MCF 10A (cell line): ENCODE measurements at regions not wholly inside any gene's neighbourhood (a gene's known extent, or its start where the extent isn't known, plus 50 kb on each side); places are given as distances from the start of the nearest gene placed in this dataset.

Experiments
- BruUV-seq: library from RNA; stranded (reverse); fragments of 400-500 nt; replicated peaks from 2 replicates; lab custom pipeline; 2021; lab: Mats Ljungman, UMichigan
- CTCF ChIA-PET: fragments of 300-600 bp; sonication (Branson Sonifier 250); formaldehyde crosslinking; extraction: SDS; loops from one replicate; lab custom pipeline; 2021; ENCODE audit warnings: antibody characterized with exemption, inconsistent platforms; lab: Yijun Ruan, JAX
- POLR2A ChIA-PET: fragments of 300-600, 350-650 bp; sonication (Branson Sonifier 250); formaldehyde crosslinking; extraction: SDS; loops from one replicate; lab custom pipeline; 2020; ENCODE audit warnings: antibody characterized with exemption, inconsistent platforms; lab: Yijun Ruan, JAX
- DNase-seq: peaks from one replicate; pipeline ENCODE4 v3.0.0-alpha.2; 2018; ENCODE audit not compliant: unreplicated experiment
- H3K27ac Mint-ChIP-seq: one replicate; pipeline ENCODE4 v1.8.0; 2022; ENCODE audit warnings: mild to moderate bottlenecking, low read depth, mixed read lengths; ENCODE audit not compliant: unreplicated experiment
- H3K27me3 Mint-ChIP-seq: one replicate; pipeline ENCODE4 v1.8.0; 2022; ENCODE audit warnings: mixed read lengths; ENCODE audit not compliant: insufficient read depth, unreplicated experiment
- H3K36me3 Mint-ChIP-seq: one replicate; pipeline ENCODE4 v1.8.0; 2022; ENCODE audit warnings: mild to moderate bottlenecking, moderate library complexity, mixed read lengths; ENCODE audit not compliant: insufficient read depth, unreplicated experiment
- H3K4me1 Mint-ChIP-seq: one replicate; pipeline ENCODE4 v1.8.0; 2022; ENCODE audit warnings: mixed read lengths; ENCODE audit not compliant: insufficient read depth, unreplicated experiment
- H3K4me3 Mint-ChIP-seq: one replicate; pipeline ENCODE4 v1.8.0; 2022; ENCODE audit warnings: mild to moderate bottlenecking, moderate library complexity, mixed read lengths; ENCODE audit not compliant: unreplicated experiment
- H3K9me3 Mint-ChIP-seq: one replicate; pipeline ENCODE4 v1.8.0; 2022; ENCODE audit warnings: mixed read lengths; ENCODE audit not compliant: unreplicated experiment
- intact Hi-C: fragments of 100-400 bp; cut with micrococcal nuclease; formaldehyde crosslinking; loops from 2 replicates; pipeline ENCODE4 v1.14.1; 2022
- TF ChIP-seq, protein P1 (sequence below): fragments of 200-600 bp; IDR thresholded peaks from one replicate; pipeline ENCODE4 v1.8.0; 2022; ENCODE audit warnings: antibody characterized with exemption, mild to moderate bottlenecking; ENCODE audit not compliant: unreplicated experiment

DNA sequence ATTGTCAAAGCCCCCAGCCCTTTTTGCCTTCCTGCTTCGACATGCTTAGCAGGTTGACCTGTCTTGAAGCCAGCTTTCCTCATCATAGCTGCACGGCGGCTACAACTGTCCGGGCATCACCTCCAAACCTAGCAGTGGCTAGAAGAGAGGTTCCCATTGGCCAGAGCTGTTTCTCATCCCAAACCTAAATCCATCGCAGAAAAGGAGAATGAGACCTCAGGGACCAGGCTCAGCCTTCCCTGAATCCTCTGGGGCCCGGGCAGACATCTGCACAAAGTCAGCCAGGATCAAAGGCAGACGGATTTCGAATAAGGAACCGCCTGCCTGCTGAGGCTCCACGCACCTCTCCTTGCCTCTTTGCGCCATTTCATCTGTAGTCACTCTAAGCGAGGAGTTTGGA, 101.7 kb upstream of the SLC66A3 start:
- Mint-ChIP-seq H3K9me3 (no peaks in the 10 kb centered on the region), H3K4me3 (no peak overlapping the region), H3K27ac (no peak overlapping the region), H3K4me1 (no peaks in the 10 kb centered on the region), H3K36me3 (no peaks in the 10 kb centered on the region), H3K27me3 (peaks cover 58% of the 10 kb centered on the region)
- no TSS peak for BruUV-seq
- ChIA-PET POLR2A (no interaction called here), CTCF (interaction anchor here (0.6 to 0.7 kb wide), 2 partner anchors 186 to 314 kb away, joined by 3 read pairs; no protein-coding TSS in a partner anchor)
- no peak for DNase-seq
- TF ChIP-seq, protein P1, sequence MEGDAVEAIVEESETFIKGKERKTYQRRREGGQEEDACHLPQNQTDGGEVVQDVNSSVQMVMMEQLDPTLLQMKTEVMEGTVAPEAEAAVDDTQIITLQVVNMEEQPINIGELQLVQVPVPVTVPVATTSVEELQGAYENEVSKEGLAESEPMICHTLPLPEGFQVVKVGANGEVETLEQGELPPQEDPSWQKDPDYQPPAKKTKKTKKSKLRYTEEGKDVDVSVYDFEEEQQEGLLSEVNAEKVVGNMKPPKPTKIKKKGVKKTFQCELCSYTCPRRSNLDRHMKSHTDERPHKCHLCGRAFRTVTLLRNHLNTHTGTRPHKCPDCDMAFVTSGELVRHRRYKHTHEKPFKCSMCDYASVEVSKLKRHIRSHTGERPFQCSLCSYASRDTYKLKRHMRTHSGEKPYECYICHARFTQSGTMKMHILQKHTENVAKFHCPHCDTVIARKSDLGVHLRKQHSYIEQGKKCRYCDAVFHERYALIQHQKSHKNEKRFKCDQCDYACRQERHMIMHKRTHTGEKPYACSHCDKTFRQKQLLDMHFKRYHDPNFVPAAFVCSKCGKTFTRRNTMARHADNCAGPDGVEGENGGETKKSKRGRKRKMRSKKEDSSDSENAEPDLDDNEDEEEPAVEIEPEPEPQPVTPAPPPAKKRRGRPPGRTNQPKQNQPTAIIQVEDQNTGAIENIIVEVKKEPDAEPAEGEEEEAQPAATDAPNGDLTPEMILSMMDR, result no peak
- intact Hi-C loops, result no loop called here

DNA sequence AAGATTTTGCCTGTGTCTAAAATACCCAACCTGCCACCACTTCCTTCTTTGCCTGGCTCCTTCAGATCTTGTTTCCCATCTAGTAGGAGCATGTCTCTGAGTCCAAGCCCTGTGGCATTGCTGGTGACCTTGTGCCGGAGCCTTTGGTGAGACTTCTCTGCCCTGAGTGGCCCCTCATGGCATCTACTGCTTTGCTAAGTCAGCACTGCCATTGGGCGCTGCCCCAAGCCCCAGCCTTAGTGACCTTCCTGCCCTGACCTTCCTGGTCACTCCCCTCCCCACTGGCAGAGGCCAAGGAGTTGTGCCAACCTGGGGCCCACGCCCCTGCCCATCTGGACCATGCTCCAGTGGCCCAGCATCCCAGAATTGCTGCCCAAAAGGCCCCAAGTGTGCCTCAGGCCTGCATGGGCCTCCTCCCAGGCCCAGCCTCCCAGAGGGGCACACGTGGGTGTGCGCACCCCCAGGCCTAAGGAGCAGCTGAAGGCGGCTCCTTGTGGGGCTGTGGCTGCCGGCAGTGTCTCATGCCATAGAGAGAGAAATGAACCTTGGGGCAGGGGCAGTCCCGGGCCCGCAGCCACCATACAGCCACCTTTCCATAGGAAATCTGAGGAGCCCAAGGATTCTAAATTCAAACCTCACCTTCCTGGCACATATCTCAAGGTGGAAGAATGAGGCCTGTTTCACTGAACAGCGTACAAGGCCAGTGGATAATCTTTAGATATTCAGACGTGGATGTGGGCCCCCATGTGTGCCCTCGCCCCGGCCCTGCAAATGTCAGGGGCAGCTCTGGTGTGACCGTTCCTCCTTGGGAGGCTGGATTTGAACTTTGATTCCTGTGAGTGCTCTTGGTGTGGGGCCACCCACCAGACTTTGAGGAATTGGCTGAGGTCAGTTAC, 100.2 kb upstream of the SLC66A3 start:
- CTCF ChIA-PET, result interaction anchor here (1.4 kb wide), 1 partner anchor 219 kb away, joined by 6 read pairs; no protein-coding TSS in a partner anchor
- BruUV-seq, result no TSS peak
- Mint-ChIP-seq H3K27ac (no peak overlapping the region), H3K9me3 (no peaks in the 10 kb centered on the region), H3K4me1 (no peaks in the 10 kb centered on the region), H3K36me3 (no peaks in the 10 kb centered on the region), H3K27me3 (peaks cover 59% of the 10 kb centered on the region), H3K4me3 (no peak overlapping the region)
- intact Hi-C loops, result no loop called here
- TF ChIP-seq, protein P1, result no peak
- DNase-seq, result no peak
- POLR2A ChIA-PET, result no interaction called here

DNA sequence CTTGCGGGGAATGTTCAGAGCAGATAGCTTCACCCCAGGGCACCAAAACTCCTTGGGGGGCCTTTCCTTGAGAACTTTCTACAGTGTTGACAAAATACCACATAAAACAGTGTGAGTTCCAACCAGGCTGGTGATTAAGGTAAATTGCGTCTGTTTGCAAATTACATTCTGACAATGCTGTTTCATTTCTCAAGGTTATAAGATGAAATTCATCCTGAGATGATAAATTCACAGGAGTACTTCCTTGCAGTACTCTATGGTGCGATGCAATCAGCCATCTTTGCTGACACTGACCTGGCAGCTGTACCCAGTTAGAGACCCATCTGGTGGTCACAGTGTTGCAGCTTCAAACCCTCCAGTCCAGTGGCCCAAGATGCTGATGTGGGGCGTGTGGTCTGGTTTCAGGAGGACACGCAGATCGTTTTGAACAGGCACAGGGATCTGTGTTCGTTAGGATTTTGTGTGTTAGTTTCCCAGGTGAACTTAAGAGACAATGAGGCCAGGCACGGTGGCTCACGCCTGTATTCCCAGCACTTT, 99.5 kb upstream of the SLC66A3 start:
- Mint-ChIP-seq H3K36me3 (no peaks in the 10 kb centered on the region), H3K4me1 (no peaks in the 10 kb centered on the region), H3K4me3 (no peak overlapping the region), H3K27me3 (peaks cover 59% of the 10 kb centered on the region), H3K9me3 (peaks cover 5% of the 10 kb centered on the region), H3K27ac (no peak overlapping the region)
- TF ChIP-seq, protein P1, result no peak
- ChIA-PET POLR2A (interaction anchor here (0.6 kb wide), 1 partner anchor 153 kb away, joined by 3 read pairs; no protein-coding TSS in a partner anchor), CTCF (interaction anchor here (1.4 kb wide), 1 partner anchor 220 kb away, joined by 6 read pairs; no protein-coding TSS in a partner anchor)
- BruUV-seq, result no TSS peak
- intact Hi-C loops, result no loop called here
- no peak for DNase-seq

DNA sequence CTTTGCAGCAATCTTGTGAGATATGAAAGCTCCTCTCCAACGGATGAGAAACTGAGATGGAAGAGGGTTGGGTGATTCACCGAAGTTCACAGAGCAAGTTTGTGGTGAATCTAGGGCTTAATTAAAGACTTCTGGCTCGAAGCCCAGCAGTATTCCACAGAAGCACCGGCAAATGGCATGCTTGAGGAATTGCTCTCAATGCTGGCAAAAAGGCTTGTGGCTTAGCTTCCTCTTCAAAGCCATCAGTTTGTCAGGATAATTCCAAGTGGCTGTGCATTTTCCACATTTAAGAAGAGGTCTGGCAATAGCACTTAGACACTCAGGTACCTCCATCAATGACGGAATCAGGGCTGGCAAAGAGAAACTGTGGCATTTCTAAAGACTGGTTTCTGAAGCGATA, 98.7 kb upstream of the SLC66A3 start:
- DNase-seq, result peak; percentile 70
- H3K27me3 Mint-ChIP-seq, result peaks cover 58% of the 10 kb centered on the region
- POLR2A ChIA-PET, result interaction anchor here (0.6 kb wide), 1 partner anchor 152 kb away, joined by 3 read pairs; no protein-coding TSS in a partner anchor
- CTCF ChIA-PET, result interaction anchor here (0.7 kb wide), 1 partner anchor 15 kb away, joined by 3 read pairs; no protein-coding TSS in a partner anchor
- peaks cover 9% of the 10 kb centered on the region for H3K9me3 Mint-ChIP-seq
- no peaks in the 10 kb centered on the region for H3K36me3 Mint-ChIP-seq
- no peak overlapping the region for H3K4me3 Mint-ChIP-seq
- no peak overlapping the region for H3K27ac Mint-ChIP-seq
- no peaks in the 10 kb centered on the region for H3K4me1 Mint-ChIP-seq
- TF ChIP-seq, protein P1, result no peak
- BruUV-seq, result no TSS peak
- intact Hi-C loops, result no loop called here
